ENCODE measurements at regions not wholly inside any gene's neighbourhood (a gene's known extent, or its start where the extent isn't known, plus 50 kb on each side); places are given as distances from the start of the nearest gene placed in this dataset.

GRCh38 chr15:27656296-27656987 lies 442.7 kb downstream of the OCA2 start:
- intact Hi-C loops (cut with micrococcal nuclease) (no loop called here), in situ Hi-C loops (cut with MboI) (no loop called here)
- BruUV-seq (replicated peaks): no TSS peak
- Histone ChIP-seq H3K9me1 (ENCODE audit: control insufficient read depth, insufficient read depth, low read length) (no peaks in the 10 kb centered on the region), H2AFZ (ENCODE audit: low read depth, low read length) (no peak overlapping the region), H4K20me1 (replicated peaks; ENCODE audit: control insufficient read depth, insufficient read depth, low read length) (no peaks in the 10 kb centered on the region), H3K79me2 (ENCODE audit: control insufficient read depth, insufficient read depth, low read length) (no peaks in the 10 kb centered on the region), H3K27ac (ENCODE audit: extremely low read depth, low read depth, low read length) (no peak overlapping the region), H3K4me1 (replicated peaks in 1 of 2; ENCODE audit: control insufficient read depth in 2 of 2, insufficient read depth in 2 of 2, low read length in 2 of 2) (no peaks in the 10 kb centered on the region), H3K9me3 (replicated peaks; ENCODE audit: control insufficient read depth, insufficient read depth, low read depth, low read length) (no peaks in the 10 kb centered on the region), H3K36me3 (ENCODE audit: control insufficient read depth, insufficient read depth, low read length) (no peaks in the 10 kb centered on the region), H3K9ac (ENCODE audit: insufficient read depth in 1 of 2, low read depth in 2 of 2, low read length in 2 of 2) (no peak overlapping the region), H3K4me3 (no peak overlapping the region), H3K27me3 (ENCODE audit: control insufficient read depth in 2 of 2, insufficient read depth in 2 of 2, low read length in 2 of 2) (no peaks in the 10 kb centered on the region), H3K4me2 (ENCODE audit: insufficient read depth, low read length) (no peak overlapping the region)
- TF ChIP-seq PRMT5 (CRISPR knock-in tag; IDR thresholded peaks at IDR 0.05): no peak
- no peak for TF ChIP-seq ZBTB49 (CRISPR knock-in tag; IDR thresholded peaks at IDR 0.05; ENCODE audit: borderline replicate concordance)
- TF ChIP-seq MCM3 (IDR thresholded peaks at IDR 0.05): no peak
- TF ChIP-seq GTF3C2 (IDR thresholded peaks at IDR 0.05; ENCODE audit: borderline replicate concordance, extremely low read depth, insufficient read length): no peak
- TF ChIP-seq RCOR1 (IDR thresholded peaks at IDR 0.05; ENCODE audit: borderline replicate concordance in 1 of 2, low read depth in 2 of 2, low read length in 2 of 2): no peak
- TF ChIP-seq ZNF696 (CRISPR knock-in tag; conservative IDR thresholded peaks at IDR 0.05): no peak
- no peak for TF ChIP-seq PHF8 (IDR thresholded peaks at IDR 0.05; ENCODE audit: borderline replicate concordance, low read length)
- TF ChIP-seq WHSC1 (IDR thresholded peaks at IDR 0.05; ENCODE audit: low read length): no peak
- TF ChIP-seq NR4A1 (CRISPR knock-in tag; IDR thresholded peaks at IDR 0.05): no peak
- no peak for TF ChIP-seq NR4A1 (tag; IDR thresholded peaks at IDR 0.05)
- TF ChIP-seq NFRKB (IDR thresholded peaks at IDR 0.05; ENCODE audit: low read depth): no peak
- no peak for TF ChIP-seq MED1 (CRISPR knock-in tag; IDR thresholded peaks at IDR 0.05; ENCODE audit: borderline replicate concordance)
- POLR2A ChIA-PET: interaction anchor here (0.6 kb wide), 2 partner anchors 126 to 588 kb away, joined by 3 to 4 read pairs; no protein-coding TSS in a partner anchor
- FAIRE-seq (no peak), DNase-seq (ENCODE audit: extremely low read depth in 1 of 4, low spot score in 3 of 4) (no peak), ATAC-seq (no peak)
- CTCF ChIA-PET (ENCODE audit: low intra/inter-chr PET ratio): no interaction called here
- WGBS (ENCODE audit: insufficient coverage, low coverage, missing lambda C conversion rate): 13% methylated on average over 21 of the region's 29 CpGs
